ENCODE measurements at regions not wholly inside any gene's neighbourhood (a gene's known extent, or its start where the extent isn't known, plus 50 kb on each side); places are given as distances from the start of the nearest gene placed in this dataset.
"Not testable (repeated sequence)": the region's sequence is repeated elsewhere in the genome, so short reads cannot be mapped to it uniquely, and the experiment has no call there.

- Histone ChIP-seq H3K27me3 (ENCODE audit: insufficient read depth, low read length) (no peaks in the 10 kb centered on the region), H3K9me3 (ENCODE audit: insufficient read depth, low read depth, low read length) (no peaks in the 10 kb centered on the region)
Measured at GRCh38 chr5:174947548-174947947, 223.2 kb downstream of the MSX2 start.

DNA sequence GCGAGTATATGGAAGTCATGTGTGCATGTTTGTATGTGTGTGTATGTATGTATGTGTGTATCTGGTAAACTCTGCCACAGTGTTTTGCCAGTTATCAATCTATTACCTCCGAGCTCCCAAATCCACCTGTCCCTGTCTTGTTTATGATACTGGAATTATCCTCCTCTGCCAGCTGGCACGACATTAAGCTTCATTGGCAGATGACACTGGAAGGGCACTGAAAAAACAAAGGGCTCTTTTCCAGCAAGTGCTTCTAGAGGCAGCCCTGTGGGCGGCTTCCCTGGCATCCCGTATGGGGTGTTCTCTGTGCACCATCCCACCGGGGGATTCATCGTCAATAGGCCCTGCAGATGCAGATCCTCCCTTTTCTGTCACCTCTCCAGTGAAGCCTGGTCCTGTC lies 221.5 kb downstream of the MSX2 start:
- Histone ChIP-seq H3K9me3 (ENCODE audit: insufficient read depth, low read depth, low read length) (no peaks in the 10 kb centered on the region), H3K27ac (ENCODE audit: low read length) (no peak overlapping the region), H3K36me3 (ENCODE audit: insufficient read depth, low read depth, low read length) (no peaks in the 10 kb centered on the region), H3K4me3 (ENCODE audit: low read length) (no peak overlapping the region), H3K4me1 (ENCODE audit: insufficient read depth, low read length) (no peaks in the 10 kb centered on the region), H3K27me3 (ENCODE audit: insufficient read depth, low read length) (no peaks in the 10 kb centered on the region), H3K9ac (ENCODE audit: low read depth, low read length) (no peak overlapping the region)

More at GRCh38 chr5:174947548-174947947, 223.2 kb downstream of the MSX2 start:
- Histone ChIP-seq H3K4me1 (ENCODE audit: insufficient read depth, low read length) (no peaks in the 10 kb centered on the region), H3K36me3 (ENCODE audit: insufficient read depth, low read depth, low read length) (no peaks in the 10 kb centered on the region), H3K4me3 (ENCODE audit: low read length) (no peak overlapping the region), H3K9ac (ENCODE audit: low read depth, low read length) (no peak overlapping the region), H3K27ac (ENCODE audit: low read length) (no peak overlapping the region)

GRCh38 chr5:174943785-174944184 lies 219.4 kb downstream of the MSX2 start:
- Histone ChIP-seq H3K4me3 (ENCODE audit: low read length) (no peak overlapping the region), H3K9me3 (ENCODE audit: insufficient read depth, low read depth, low read length) (no peaks in the 10 kb centered on the region), H3K4me1 (ENCODE audit: insufficient read depth, low read length) (no peaks in the 10 kb centered on the region), H3K27me3 (ENCODE audit: insufficient read depth, low read length) (no peaks in the 10 kb centered on the region), H3K9ac (ENCODE audit: low read depth, low read length) (no peak overlapping the region), H3K27ac (ENCODE audit: low read length) (no peak overlapping the region), H3K36me3 (ENCODE audit: insufficient read depth, low read depth, low read length) (no peaks in the 10 kb centered on the region)

DNA sequence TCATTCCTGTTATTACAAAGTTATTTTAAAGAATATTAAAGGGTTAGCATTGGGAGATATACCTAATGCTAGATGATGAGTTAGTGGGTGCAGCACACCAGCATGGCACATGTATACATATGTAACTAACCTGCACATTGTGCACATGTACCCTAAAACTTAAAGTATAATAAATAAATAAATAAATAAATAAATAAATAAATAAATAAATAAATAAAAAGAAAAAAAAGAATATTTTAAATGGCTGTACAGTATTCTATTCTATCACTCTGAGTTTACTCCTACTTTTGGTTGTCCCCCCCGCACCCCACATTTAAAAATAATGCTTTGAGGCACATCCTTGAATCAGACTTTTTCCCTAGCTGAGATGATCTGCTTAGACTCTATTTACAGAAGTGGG lies 218.6 kb downstream of the MSX2 start:
- not testable (repeated sequence) for H3K27ac ChIP-seq (ENCODE audit: low read length); H3K36me3 ChIP-seq (ENCODE audit: insufficient read depth, low read depth, low read length); H3K9ac ChIP-seq (ENCODE audit: low read depth, low read length); H3K4me1 ChIP-seq (ENCODE audit: insufficient read depth, low read length); H3K27me3 ChIP-seq (ENCODE audit: insufficient read depth, low read length); H3K4me3 ChIP-seq (ENCODE audit: low read length); H3K9me3 ChIP-seq (ENCODE audit: insufficient read depth, low read depth, low read length)

- Histone ChIP-seq H3K27ac (ENCODE audit: low read length) (no peak overlapping the region), H3K9ac (ENCODE audit: low read depth, low read length) (no peak overlapping the region), H3K4me1 (ENCODE audit: insufficient read depth, low read length) (no peaks in the 10 kb centered on the region), H3K27me3 (ENCODE audit: insufficient read depth, low read length) (no peaks in the 10 kb centered on the region), H3K36me3 (ENCODE audit: insufficient read depth, low read depth, low read length) (no peaks in the 10 kb centered on the region), H3K9me3 (ENCODE audit: insufficient read depth, low read depth, low read length) (no peaks in the 10 kb centered on the region), H3K4me3 (ENCODE audit: low read length) (no peak overlapping the region)
Measured at GRCh38 chr5:174937201-174938123, 213.1 kb downstream of the MSX2 start.

DNA sequence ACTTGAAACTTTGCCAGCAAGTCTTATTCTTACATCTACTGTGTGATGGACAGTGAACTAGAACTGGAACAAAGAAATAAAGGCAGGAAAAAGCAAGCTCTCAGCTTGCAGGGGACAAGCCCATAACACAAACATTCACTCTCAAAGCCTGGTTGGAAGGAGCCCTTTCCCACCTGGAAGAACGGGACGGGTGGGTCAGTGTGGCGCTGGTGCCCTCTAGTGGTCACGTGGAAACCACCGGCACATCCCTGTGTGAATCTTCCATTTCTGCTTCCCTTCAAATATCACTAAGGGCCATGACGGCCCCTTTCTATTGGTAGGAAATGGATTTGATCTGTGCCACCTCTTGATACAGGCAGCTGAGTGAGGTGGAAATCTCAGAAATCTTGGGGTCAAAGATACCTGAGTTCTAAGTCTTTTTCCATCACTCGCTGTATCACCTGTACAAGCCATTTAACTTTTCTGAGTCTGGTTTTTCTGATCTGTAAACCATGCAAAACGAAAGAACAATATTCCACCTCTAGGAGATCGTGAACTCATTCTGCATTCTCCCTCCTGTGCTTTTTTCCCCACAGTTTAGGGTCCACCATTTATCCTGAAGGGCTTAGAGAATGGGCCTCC lies 211.6 kb downstream of the MSX2 start:
- Histone ChIP-seq H3K4me3 (ENCODE audit: low read length) (no peak overlapping the region), H3K9ac (ENCODE audit: low read depth, low read length) (no peak overlapping the region), H3K27me3 (ENCODE audit: insufficient read depth, low read length) (no peaks in the 10 kb centered on the region), H3K9me3 (ENCODE audit: insufficient read depth, low read depth, low read length) (no peaks in the 10 kb centered on the region), H3K4me1 (ENCODE audit: insufficient read depth, low read length) (no peaks in the 10 kb centered on the region), H3K36me3 (ENCODE audit: insufficient read depth, low read depth, low read length) (no peaks in the 10 kb centered on the region), H3K27ac (ENCODE audit: low read length) (no peak overlapping the region)

DNA sequence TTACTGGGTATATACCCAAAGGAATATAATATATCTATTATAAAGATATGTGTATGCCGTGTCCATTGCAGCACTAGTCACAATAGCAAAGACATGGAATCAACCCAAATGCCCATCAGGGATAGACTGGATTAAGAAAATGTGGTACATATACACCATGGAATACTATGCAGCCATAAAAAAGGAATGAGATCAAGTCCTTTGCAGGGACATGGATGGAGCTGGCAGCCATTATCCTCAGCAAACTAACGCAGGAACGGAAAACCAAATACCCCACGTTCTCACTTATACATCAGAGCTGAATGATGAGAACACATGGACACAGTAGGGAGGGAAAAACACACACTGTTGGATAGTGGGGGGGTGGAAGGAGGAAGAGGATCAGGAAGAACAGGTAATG lies 206.7 kb downstream of the MSX2 start:
- H3K27me3 ChIP-seq (ENCODE audit: insufficient read depth, low read length); H3K9me3 ChIP-seq (ENCODE audit: insufficient read depth, low read depth, low read length); H3K36me3 ChIP-seq (ENCODE audit: insufficient read depth, low read depth, low read length): not testable (repeated sequence)

DNA sequence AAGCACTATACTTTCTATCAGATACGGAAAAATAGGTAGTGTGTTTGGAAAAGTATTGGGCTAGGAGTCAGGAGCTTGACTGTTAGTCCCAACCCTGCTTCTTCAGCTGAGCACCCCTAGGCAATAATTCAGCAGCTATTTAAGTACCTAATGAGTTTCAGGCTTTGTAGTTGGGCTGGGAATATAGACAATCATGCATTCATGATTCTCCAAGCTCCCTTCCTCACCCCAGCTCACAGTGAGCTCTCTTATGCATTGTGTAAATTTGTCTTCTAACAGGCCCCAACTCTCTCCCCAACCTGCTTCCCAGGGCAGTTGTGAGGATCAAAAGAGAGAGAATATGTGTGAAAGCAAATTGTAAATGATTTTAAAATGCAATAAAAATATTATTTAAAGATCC lies 201.2 kb downstream of the MSX2 start:
- no peak overlapping the region for H3K27ac ChIP-seq (ENCODE audit: low read length)
- no peaks in the 10 kb centered on the region for H3K36me3 ChIP-seq (ENCODE audit: insufficient read depth, low read depth, low read length)
- no peaks in the 10 kb centered on the region for H3K27me3 ChIP-seq (ENCODE audit: insufficient read depth, low read length)
- peaks cover 10% of the 10 kb centered on the region; the same call in 1 of the 2 replicates for H3K4me1 ChIP-seq (ENCODE audit: insufficient read depth, low read length)
- H3K4me3 ChIP-seq (ENCODE audit: low read length) = no peak overlapping the region
- no peaks in the 10 kb centered on the region for H3K9me3 ChIP-seq (ENCODE audit: insufficient read depth, low read depth, low read length)
- no peak overlapping the region for H3K9ac ChIP-seq (ENCODE audit: low read depth, low read length)

More for the DNA sequence above, 206.7 kb downstream of the MSX2 start:
- not testable (repeated sequence) for H3K4me3 ChIP-seq (ENCODE audit: low read length); H3K27ac ChIP-seq (ENCODE audit: low read length); H3K4me1 ChIP-seq (ENCODE audit: insufficient read depth, low read length); H3K9ac ChIP-seq (ENCODE audit: low read depth, low read length)

DNA sequence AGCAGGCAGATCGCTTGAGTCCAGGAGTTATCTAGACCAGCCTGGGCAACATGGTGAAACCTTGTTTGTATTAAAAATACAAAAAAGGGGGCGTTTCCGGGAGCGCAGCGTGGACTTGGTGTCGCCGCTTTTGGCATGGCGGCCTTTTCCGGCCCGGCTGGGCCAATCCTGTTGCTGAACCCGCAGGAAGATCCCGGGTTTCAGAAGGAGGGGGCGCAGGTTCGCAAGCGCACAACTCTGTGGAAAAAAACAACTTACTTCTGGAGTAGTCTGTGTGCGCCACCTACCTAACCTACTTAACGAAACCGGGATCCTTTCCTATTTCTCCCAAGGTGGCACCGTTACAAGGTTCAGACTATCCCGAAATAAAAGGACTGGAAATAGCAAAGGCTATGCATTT lies 198.6 kb downstream of the MSX2 start:
- no peaks in the 10 kb centered on the region for H3K36me3 ChIP-seq (ENCODE audit: insufficient read depth, low read depth, low read length)
- H3K27ac ChIP-seq (ENCODE audit: low read length) = no peak overlapping the region
- H3K9ac ChIP-seq (ENCODE audit: low read depth, low read length) = no peak overlapping the region
- peaks cover 11% of the 10 kb centered on the region; the same call in 1 of the 2 replicates for H3K4me1 ChIP-seq (ENCODE audit: insufficient read depth, low read length)
- no peak overlapping the region for H3K4me3 ChIP-seq (ENCODE audit: low read length)
- H3K9me3 ChIP-seq (ENCODE audit: insufficient read depth, low read depth, low read length) = no peaks in the 10 kb centered on the region
- H3K27me3 ChIP-seq (ENCODE audit: insufficient read depth, low read length) = no peaks in the 10 kb centered on the region

DNA sequence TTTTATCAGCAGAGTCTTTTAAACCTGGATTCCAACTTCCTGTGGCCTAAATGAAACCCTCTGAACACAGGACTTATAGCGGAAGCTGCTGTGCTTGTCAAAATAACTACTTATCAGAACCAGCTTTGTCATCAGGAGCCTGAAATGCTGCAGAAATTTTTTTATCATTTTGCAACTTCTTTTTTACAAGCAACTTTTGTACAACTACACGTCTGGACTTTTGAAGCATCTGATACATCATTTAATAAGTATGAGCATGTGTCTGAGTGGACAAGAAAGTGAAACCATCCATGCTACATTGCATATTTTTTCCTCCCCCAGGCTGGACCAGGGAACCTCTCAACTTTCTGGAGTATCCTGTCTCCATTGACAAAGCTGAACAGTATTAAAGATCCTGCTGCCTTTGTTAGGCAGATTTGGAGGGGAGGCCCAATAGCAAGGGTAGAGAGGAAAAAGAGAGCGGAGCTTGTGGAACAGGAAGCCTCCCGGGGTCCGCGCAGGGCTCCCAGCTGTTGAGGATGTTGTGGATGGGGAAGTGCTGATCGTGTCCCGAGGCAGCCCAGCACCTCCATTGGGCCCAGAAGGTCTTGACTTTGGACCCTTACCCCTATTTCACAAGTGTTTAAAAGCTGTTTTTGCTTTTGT lies 196.6 kb downstream of the MSX2 start:
- no peaks in the 10 kb centered on the region for H3K27me3 ChIP-seq (ENCODE audit: insufficient read depth, low read length)
- H3K9me3 ChIP-seq (ENCODE audit: insufficient read depth, low read depth, low read length) = no peaks in the 10 kb centered on the region
- peak overlapping the region; percentile 49; the same call in 1 of the 2 replicates for H3K4me3 ChIP-seq (ENCODE audit: low read length)
- no peaks in the 10 kb centered on the region for H3K36me3 ChIP-seq (ENCODE audit: insufficient read depth, low read depth, low read length)
- H3K9ac ChIP-seq (ENCODE audit: low read depth, low read length) = no peak overlapping the region; the same call in 1 of the 2 replicates
- no peak overlapping the region for H3K27ac ChIP-seq (ENCODE audit: low read length)
- H3K4me1 ChIP-seq (ENCODE audit: insufficient read depth, low read length) = peaks cover 17% of the 10 kb centered on the region; the same call in 1 of the 2 replicates

DNA sequence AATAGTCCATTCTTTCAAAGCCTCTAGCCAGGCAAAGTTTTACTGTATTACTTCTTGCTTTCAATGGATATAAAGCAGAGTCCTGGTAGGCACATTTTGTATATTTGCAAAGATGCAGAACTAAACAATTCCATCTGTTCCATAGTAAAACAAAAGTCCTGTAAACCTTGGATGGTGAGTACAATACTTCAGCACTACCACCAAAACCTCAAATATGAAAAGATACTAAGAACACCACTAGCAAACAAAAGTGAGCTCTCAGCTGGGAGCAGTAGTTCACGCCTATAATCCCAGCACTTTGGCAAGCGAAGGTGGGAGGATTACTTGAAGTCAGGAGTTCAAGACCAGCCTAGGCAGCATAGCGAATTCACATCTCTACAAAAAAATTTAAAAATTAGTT lies 195.0 kb downstream of the MSX2 start:
- no peak overlapping the region for H3K27ac ChIP-seq (ENCODE audit: low read length)
- H3K27me3 ChIP-seq (ENCODE audit: insufficient read depth, low read length) = no peaks in the 10 kb centered on the region
- no peaks in the 10 kb centered on the region for H3K9me3 ChIP-seq (ENCODE audit: insufficient read depth, low read depth, low read length)
- H3K4me1 ChIP-seq (ENCODE audit: insufficient read depth, low read length) = peaks cover 17% of the 10 kb centered on the region; the same call in 1 of the 2 replicates
- H3K4me3 ChIP-seq (ENCODE audit: low read length) = no peak overlapping the region
- no peak overlapping the region for H3K9ac ChIP-seq (ENCODE audit: low read depth, low read length)
- H3K36me3 ChIP-seq (ENCODE audit: insufficient read depth, low read depth, low read length) = no peaks in the 10 kb centered on the region
